ENCODE measurements at regions not wholly inside any gene's neighbourhood (a gene's known extent, or its start where the extent isn't known, plus 50 kb on each side); places are given as distances from the start of the nearest gene placed in this dataset.

DNA sequence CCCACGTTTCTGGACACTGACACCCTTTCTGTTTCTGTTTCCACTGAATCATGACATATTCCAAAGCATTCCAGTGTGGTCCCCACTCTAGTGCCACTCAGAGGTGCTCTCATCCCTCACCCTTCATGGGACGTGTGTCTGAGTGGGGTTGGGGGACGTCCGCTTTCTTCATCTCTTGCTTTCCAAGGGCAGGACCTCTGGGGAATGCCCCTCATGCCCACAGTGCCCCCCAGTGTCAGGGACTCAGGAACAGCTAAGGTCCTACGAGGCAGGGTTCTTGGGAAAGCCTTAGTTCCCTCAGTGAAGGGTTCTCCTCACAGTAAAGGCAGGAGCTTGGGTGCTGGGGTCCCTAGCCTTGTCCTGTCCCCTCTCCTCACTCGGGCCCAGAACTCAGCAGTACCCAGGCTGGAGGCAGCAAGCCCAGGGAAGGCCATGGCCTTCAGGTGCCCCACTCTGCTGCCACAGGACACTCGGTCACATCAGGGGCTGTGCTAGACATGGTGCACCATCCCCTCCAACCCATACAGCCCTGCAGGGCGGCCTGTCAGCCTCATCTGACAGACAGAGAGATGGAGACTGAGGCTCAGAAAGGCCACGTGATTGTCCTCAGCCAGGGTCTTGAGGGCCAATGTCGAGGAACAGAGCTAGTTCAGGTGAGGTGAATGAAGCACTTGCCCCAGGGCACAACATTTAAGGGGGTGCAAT, 261.0 kb downstream of the TLE3 start:
- DNase-seq (ENCODE audit: low read depth, low spot score), result no peak

DNA sequence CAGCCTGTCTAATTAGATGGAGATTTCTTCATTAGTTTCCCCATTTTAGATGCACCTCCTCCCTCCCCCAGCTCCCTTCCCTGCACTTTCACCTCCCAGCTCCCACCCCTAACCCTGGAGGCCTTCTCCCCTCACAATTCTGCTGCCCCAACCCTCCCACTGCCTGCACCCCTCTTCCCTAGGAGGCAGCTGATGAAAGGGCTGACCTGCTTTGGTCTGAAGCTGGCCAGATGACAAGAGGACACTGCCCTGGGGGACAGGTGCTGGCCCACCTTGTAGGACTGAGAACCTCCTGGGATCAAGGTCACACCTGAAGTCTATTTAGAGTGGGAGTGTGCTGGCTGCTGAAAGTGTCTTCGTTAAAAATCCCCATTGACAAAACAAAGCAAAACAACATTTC, 259.4 kb downstream of the TLE3 start:
- no peak for DNase-seq (ENCODE audit: low read depth, low spot score)

DNA sequence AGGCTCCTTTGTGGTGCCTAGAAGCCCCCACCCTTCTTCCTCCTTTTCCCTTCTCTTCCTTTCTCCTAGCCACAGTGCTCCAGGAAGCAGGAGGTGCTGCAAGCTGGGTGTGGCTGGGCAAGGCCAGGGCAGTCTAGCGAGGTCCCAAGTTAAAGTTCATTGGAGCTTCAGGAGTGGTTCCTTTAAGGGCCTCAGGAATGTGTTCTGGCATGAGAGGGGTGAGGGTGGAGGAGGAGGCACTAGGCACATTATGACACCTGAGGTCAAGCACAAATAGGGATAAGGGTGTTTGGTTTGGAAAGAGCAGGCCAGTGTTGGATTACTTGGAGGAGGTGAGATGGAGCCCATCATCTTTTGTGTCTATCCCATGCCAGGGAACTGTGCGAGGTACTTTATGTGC, 258.7 kb downstream of the TLE3 start:
- no peak for DNase-seq (ENCODE audit: low read depth, low spot score)

DNA sequence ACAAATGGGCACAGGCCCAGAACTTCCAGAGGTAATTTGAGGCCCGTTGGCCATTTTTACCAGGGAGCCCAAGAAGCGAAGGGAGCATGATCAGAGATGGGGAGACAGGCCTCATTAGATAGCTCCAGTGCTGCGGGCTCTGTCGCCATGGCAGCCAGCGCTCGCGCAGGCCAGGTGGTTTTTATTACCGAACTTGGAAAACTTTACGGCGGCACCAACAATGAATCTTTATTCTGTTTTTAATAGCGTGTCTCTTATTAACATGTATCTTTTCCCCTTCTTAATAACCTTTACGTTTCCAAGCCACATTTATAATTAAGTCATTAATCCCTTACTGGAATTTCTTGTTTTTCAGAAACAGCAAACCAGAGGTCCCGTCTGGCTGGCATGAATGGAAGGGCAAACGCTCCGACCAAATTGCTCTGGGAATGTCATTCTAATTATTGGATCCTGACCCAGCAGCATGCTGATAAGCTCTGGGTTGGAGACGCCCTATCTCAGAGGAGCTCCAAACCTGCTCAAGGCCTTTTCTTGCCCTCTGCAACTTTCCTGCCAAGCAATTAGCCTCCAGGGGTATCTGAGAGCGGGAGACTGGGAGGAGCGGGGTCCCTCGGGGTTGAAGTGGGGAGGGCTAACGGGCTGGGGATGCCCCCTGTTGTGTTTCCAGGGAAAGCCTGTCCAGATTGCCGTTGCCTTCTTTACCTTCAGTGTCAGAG, 256.4 kb downstream of the TLE3 start:
- no peak for DNase-seq (ENCODE audit: low read depth, low spot score)

DNA sequence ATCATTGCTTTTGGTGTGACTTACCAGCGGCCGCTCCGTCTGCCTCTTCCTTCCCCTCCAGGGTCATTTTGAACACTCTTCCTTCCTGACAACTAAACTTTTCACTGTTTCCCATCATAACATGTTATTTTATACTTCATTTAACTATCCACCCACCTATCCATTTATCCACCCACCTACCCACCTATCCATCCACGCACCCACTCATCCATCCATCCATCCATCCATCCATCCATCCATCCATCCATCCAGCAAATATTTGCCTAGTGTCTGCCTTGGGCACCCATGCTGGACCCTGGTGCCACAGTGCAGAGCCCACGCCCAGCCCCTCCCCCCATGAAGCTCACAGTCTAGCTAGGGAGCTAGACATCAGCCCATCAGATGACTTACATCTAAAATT, 254.9 kb downstream of the TLE3 start:
- DNase-seq (ENCODE audit: low read depth, low spot score), result no peak

DNA sequence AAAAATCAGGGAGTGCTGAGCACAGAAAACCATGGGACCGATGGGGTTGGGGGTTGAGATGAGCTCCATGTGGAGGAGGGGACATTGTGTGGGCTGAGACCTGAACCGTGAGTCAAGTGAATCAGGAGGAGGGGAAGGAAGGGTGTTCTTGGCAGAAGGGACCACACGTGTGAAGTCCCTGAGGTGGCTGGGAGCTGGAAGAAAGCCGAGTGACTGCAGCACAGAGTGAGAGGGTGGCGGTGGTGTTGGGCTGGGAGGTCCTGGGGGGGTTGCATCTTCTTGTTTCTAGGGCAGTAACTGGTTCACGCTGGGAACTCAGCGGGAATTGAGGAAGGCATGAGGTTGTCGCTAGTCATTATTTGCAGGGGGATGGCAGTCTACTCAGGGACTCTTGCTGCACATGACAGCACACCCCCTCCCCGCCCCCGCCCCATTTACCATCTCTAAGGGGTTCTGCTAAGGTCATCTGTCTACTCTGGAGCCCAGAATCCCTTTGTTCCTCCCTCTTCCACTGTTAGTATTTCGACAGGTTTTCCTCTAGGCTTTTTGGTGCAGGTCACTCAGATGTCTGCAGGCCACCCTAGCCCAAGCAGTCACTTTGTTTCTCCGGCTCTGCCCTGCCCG, 254.3 kb downstream of the TLE3 start:
- DNase-seq (ENCODE audit: low read depth, low spot score), result no peak

DNA sequence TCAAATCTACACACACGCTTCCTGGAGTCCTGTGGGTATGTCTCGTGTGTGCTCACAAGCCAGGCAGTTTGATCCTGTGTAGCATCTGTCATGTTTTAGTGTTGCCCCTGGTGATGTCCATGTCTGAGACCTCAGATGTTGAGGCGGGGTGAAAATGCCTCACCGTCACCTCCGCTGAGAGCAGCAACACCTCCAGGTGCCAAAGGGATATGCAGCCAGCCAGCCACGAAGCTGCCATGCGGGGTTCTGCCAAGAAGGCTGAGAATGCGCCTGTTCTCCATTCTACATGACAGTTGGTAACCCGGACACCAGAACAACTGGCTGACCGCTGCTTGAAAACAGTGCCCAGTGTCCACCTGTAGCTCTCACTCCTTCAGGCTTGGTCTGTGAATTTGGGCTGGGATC, 253.8 kb downstream of the TLE3 start:
- no peak for DNase-seq (ENCODE audit: low read depth, low spot score)

DNA sequence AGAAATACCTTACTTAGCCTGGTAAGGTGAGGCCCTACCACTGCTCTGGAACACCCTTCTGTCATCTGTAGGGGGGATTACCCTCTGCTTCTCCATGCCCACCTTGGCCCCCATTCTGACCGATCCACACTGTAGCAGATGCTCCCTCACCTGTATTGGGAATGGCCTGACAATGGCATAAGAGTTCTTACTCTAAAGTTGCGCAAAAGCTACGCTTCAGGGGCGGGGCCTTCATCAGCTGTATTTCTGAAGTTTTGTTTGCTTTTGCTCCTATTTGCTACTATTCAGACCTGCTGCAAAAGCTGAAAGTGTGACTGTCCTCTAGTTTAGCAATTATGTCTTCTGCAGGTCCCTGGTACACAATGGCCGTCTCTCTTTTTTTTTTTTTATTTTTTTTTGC, 252.6 kb downstream of the TLE3 start:
- DNase-seq (ENCODE audit: low read depth, low spot score), result no peak

DNA sequence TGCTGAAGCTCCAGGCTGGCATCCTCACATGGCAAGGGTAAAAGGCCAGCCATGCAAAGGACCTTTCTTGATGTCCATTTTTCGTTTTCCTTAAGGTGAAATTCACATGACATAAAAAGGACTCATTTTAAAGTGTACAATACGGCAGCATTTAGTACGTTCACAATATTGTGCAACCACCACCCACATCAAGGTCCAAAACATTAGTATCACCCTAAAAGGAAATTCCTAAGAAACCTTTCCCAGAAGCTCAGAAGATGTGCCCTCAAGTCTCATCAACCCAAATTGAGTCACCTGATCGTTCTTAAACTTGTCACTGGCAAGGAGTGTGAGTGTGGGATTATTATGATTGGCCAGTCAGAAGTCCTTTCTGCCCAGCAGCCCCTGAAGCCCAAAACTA, 250.1 kb downstream of the TLE3 start:
- no peak for DNase-seq (ENCODE audit: low read depth, low spot score)

DNA sequence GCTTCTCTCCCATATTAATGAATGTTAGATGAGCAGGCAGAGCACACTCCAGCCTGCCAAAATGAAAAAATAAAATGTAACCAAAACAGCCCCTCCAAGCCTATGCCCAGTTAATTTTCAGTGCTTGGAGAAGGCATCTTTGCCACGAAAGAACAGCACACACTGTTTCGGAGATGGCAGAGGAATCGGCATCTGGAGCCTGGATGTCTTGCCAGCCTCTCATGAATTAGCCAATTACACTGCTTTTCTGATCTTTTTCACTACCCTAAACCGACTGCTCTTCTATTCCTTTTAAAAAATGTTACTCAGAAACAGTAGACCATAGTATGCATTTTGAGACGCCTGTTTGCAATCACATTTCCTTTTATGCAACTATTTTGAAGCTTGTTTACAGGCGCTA, 249.6 kb downstream of the TLE3 start:
- DNase-seq (ENCODE audit: low read depth, low spot score), result no peak

DNA sequence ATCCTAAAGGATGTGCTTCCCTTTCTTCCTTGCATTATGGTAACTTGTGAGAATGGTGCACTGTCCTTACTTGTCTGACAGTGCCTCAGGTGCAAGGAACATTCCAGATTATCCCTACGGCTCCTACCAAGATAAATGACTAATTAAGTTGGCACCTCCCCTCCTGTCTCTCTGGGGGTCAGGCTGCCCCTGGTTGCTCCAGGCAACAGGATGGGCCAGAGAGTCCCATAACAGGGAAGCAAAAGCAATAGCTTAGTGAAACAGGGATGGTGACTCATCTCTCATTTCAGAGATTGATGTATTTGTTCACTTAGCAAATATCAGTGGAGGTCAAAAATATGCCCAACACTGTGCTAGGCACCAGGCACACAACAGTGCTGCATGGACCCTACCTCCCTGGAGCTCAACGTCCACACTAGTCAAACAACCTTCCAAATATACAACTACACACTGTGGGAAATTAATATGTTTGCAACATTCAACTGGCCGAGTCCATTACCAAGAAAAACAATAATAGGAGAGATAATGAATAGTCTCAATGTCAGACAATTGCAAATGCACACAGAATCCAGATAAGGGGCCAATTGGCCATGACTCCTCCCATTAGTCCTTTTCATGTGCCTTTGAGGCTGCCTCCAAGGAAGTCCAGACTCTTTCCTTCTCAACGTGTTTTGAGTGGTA, 249.0 kb downstream of the TLE3 start:
- no peak for DNase-seq (ENCODE audit: low read depth, low spot score)

DNA sequence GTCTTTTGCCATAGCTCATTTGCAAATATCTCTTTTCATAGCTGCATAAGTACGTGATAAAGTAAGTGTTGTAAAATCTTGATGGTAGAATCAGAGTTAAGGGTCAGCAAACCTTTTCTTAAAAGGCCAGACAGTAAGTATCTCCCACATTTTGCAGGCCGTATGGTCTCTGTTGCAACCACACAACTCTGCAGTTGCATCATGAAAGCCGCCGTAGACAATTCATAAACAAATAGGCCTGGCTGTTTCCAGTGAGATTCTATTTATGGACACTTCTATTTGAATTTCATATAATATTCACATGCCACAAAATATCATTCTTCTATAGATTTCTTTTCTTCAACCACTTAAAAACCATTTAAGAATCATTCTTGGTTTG, 248.5 kb downstream of the TLE3 start:
- DNase-seq (ENCODE audit: low read depth, low spot score), result no peak

DNA sequence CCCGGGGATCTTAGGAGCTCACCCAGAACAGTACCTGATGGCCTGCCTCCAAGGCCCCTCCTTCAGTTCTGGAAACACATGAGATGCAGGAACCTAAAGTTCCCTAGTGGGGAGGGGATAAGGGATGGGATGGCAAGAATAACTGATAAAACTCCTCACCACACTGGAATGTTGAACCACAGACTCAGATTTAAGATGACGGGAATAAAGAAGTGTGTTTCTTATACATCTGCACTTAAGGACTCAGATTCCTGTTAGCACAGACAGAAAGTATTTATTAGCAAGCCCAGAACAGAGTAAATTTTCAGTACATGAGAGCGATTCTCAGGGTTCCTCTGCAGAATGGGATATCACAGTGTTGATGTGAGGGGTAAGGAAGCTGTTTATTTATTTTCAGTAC, 245.2 kb downstream of the TLE3 start:
- no peak for DNase-seq (ENCODE audit: low read depth, low spot score)

DNA sequence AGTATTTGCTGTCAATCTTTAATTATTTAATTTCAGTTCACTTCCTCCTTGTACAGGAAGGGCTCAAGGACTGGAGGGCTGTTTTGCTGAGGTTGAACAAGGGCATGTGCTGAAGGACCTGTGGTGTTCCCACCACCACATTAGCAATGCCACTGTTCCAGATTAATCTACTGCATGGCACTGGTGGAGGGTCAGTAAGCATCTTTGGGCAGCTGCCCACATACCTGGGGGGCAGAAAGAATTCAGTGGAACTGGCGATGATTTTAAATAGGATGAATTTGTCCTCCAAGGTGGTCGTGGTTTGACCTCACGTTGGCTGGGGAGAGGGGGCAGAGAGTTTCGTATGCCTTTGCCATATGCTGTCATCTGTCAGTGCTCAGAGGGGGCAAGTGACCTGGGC, 244.8 kb downstream of the TLE3 start:
- DNase-seq (ENCODE audit: low read depth, low spot score), result no peak

DNA sequence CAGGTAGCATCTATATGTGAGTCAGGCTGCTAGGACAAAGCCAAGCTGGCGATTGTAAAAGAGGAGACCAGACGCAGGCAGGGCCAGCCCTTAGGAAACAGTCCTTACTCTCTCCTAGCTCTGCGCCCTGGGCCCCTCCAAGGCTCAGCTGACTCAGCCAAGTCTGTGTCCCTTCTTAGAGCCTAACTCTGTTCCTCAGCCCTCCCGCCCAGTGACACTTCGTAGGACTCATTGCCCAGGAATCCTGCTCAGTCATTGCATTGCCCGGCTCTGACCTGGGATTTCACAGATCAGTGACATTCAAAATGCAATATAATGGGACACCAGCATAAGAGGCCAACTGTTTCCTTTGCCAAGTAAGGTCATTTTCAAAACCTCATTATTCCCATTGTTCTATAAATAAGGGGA, 244.2 kb downstream of the TLE3 start:
- no peak for DNase-seq (ENCODE audit: low read depth, low spot score)

DNA sequence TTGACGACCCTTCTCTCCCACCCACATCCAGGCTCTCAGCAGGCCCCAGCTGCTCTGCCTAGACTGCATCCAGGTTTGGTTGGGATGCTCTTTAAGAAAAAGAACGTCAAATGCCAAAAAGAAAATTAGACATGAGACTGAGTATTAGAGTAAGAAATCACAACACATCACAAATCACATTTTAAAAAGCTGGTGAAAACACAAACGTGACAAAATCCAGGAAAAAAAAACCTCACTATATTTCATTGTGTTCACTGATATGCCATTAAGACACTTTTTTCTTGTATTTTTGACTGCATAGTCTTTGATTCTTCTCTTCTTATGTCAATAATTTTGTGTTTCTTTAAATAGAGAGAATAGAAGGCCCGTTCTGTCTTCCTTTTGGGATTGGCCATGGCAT, 243.7 kb downstream of the TLE3 start:
- no peak for DNase-seq (ENCODE audit: low read depth, low spot score)

DNA sequence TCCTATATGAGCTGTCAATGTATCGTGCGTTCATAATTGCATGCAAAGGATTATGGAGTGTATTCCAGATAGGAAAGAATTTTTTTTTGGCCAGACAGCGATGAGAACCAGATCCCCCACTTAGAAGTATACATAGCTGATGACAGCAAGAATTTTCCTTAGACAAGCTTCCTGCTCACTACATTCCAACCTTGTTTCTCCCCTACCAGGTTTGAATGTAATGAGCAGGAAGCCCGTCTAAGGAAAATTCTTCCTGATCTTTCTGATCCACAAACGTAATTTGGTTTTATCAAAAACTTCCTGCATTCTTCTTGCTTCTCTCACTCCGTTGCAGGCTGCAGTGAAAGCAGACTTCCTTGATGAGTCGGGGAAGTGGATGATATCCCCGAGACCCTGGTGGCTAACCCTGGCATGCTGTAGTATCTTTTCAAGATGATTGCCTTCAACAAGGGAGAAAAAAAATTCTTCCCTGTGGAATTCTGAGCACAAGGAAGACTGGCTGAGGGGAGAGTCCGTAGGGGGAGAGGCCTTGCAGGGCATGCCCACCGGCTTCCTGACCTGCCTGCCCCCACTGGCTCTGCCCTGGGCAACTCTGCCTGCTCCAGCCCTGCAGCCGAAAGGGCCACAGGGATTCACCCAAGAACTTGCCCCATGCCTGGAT, 243.1 kb downstream of the TLE3 start:
- no peak for DNase-seq (ENCODE audit: low read depth, low spot score)

DNA sequence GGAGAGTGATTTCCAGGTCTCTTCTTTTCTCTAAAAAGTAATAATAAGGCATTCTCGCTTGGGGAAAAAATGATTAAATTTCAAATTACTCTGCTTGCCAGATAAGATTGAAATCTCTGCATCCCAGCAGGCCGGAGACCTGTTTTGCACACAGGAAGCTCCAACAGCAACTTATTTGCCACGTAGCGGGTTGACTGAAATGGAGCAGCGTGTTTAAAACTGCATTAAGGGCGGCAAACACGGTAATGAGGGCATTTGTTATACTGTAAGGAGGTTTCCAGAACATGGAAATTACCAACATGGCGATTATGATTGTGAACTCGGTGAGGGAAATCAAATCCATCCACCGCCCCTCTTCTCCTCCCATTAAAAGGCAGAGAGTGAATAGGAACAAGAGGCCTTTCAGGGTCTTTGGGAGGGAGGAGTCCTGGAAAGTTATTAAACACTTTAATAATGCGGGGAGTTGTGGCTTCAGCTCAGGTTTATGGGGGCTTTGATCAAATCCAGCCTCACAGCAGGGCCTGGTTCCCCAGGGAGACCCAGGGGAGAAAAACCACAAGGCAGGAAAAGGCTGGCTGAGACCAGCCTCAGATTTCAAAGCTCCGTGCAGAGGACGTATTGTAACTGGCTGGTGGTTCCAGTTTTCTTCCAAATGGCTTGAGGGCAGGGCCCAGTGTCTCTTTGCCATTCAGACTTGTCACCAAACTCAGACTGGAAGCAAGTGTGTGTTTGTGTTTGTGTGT, 242.3 kb downstream of the TLE3 start:
- DNase-seq (ENCODE audit: low read depth, low spot score), result no peak

DNA sequence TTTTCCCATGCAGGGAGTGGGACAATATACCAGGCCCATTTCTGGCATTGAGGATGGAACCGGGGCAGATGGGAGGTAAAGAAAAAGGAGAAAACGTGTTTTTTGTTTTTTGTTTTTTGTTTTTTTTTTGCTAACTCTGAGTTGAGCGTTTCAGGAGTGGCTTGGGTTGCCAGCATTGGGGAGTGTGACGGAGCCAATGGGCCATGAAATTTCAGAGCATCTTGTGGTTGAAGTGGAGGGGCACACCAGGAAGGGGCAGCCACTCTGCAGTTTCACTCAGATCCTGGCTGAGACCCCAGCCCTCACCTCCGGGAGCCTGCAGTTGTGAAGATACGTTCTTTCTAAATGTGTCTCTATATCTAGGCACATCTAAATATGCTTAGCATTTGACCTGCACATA, 240.5 kb downstream of the TLE3 start:
- DNase-seq (ENCODE audit: low read depth, low spot score), result no peak

DNA sequence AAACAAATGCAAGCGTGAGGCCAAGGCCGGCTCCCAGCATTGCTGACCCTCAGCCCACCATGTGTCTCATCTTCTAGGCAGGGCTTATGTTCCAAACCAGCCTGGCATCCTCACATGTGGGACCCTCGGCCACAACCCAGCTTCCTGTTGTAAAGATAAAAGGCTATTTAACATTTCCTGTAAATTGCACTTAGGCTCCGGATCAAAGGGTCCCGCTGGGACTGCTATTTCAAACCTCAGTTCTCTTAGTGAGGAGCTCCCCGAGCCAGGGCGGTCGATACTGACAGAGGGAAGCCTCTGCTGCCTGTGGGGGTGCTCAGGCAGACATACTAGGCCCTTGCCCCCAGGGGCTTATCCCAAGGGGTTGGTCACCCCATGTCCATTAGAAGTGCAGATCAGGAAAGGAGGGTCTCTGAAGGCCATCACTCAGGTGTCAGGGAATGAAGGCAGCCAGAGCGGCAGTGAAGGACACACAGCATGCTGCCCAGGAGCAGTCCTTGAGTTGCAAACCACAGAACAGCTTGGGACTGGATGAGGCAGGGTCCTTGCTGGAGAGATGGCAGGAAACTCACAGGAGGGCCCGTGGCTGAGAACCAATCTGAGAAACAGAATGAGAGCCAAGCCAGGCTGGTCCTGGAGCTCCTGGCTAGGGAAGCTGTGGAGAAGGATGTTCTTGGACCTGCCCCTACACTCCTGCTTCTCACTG, 239.9 kb downstream of the TLE3 start:
- DNase-seq (ENCODE audit: low read depth, low spot score), result no peak

DNA sequence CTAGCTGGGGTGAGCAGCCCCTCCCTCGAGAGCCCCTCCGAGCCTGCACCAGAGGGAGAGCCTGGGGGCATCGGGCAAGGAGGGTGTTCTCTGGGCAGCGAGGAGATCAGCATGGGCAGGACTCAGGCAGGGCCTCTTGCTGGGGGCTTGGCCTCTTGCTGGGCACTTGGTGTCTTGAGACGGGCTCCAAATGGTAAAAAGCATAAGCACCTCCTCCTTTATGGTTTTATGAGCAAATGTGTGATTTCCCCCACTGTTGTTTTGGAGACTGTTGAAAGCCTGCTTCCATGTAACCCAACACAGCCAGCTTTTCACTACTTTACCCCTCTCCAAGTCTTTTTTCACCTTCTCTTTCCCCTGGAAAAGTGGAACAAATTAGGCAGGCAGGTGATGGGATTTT, 239.3 kb downstream of the TLE3 start:
- DNase-seq (ENCODE audit: low read depth, low spot score), result no peak

Data from activated naive CD8-positive, alpha-beta T cell treated with anti-CD3 and anti-CD28 coated beads, Interleukin-2, amount 50 U/mL, for 16 hours (primary cell).